BE2C (cell line): ENCODE measurements at regions not wholly inside any gene's neighbourhood (a gene's known extent, or its start where the extent isn't known, plus 50 kb on each side); places are given as distances from the start of the nearest gene placed in this dataset.

ENCODE experiments used
- DNase-seq: peaks from one replicate; pipeline ENCODE4 v3.0.0-alpha.2; 2020
- H3K27me3 ChIP-seq: fragments of 250-450 bp; sonication (Bioruptor Pico); 2 replicates; pipeline ENCODE4 v1.5.1; 2020; ENCODE audit warnings: mild to moderate bottlenecking
- H3K36me3 ChIP-seq: fragments of 250-450 bp; sonication (Bioruptor Pico); 2 replicates; pipeline ENCODE4 v1.5.1; 2020; ENCODE audit warnings: mild to moderate bottlenecking
- H3K4me1 ChIP-seq: fragments of 250-450 bp; sonication (Bioruptor Pico); 2 replicates; pipeline ENCODE4 v1.5.1; 2020
- H3K4me3 ChIP-seq: 2 replicates; pipeline ENCODE4 v1.5.1; 2011; ENCODE audit warnings: low read depth, low read length
- H3K9me3 ChIP-seq: fragments of 250-450 bp; sonication (Bioruptor Pico); 2 replicates; pipeline ENCODE4 v1.5.1; 2020
- TF ChIP-seq, protein P1 (sequence below): IDR thresholded peaks from 2 replicates; pipeline ENCODE4 v1.5.1; 2012; ENCODE audit warnings: mild to moderate bottlenecking, low read depth, low read length

GRCh38 chr2:190137561-190137960, 75.0 kb upstream of the MSTN start:
- Histone ChIP-seq H3K27me3 (no peaks in the 10 kb centered on the region), H3K4me1 (no peaks in the 10 kb centered on the region), H3K4me3 (no peak overlapping the region), H3K36me3 (no peaks in the 10 kb centered on the region), H3K9me3 (no peaks in the 10 kb centered on the region)
- TF ChIP-seq, protein P1, sequence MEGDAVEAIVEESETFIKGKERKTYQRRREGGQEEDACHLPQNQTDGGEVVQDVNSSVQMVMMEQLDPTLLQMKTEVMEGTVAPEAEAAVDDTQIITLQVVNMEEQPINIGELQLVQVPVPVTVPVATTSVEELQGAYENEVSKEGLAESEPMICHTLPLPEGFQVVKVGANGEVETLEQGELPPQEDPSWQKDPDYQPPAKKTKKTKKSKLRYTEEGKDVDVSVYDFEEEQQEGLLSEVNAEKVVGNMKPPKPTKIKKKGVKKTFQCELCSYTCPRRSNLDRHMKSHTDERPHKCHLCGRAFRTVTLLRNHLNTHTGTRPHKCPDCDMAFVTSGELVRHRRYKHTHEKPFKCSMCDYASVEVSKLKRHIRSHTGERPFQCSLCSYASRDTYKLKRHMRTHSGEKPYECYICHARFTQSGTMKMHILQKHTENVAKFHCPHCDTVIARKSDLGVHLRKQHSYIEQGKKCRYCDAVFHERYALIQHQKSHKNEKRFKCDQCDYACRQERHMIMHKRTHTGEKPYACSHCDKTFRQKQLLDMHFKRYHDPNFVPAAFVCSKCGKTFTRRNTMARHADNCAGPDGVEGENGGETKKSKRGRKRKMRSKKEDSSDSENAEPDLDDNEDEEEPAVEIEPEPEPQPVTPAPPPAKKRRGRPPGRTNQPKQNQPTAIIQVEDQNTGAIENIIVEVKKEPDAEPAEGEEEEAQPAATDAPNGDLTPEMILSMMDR, result no peak
- DNase-seq, result no peak

DNA sequence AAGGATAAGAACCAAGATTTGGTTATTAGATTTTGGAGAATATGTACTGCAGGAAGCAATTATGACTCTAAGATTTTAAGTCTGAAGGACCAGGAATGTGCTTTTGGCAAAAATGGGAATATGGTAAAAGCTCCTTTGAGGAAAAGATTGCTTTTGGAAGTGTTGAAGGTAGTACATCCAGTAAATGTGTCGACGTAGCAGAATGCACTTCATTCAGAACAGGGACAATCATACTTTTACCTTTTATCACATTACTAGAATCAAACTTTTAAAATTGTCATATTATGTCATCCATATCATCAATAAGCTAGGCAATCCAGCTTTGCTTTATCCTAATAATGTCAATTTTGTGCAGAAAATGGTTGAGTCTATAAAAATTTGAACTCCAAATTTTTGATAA, 74.3 kb upstream of the MSTN start:
- Histone ChIP-seq H3K9me3 (no peaks in the 10 kb centered on the region), H3K4me3 (no peak overlapping the region), H3K27me3 (no peaks in the 10 kb centered on the region), H3K36me3 (no peaks in the 10 kb centered on the region), H3K4me1 (no peaks in the 10 kb centered on the region)
- DNase-seq, result no peak
- TF ChIP-seq, protein P1, result no peak

GRCh38 chr2:190136259-190136658, 73.7 kb upstream of the MSTN start:
- H3K36me3 ChIP-seq, result no peaks in the 10 kb centered on the region
- no peak for DNase-seq

GRCh38 chr2:190129421-190130199, 67.1 kb upstream of the MSTN start:
- Histone ChIP-seq H3K4me1 (no peaks in the 10 kb centered on the region), H3K27me3 (no peaks in the 10 kb centered on the region; the same call in 1 of the 2 replicates), H3K9me3 (no peaks in the 10 kb centered on the region), H3K36me3 (no peaks in the 10 kb centered on the region), H3K4me3 (no peak overlapping the region)
- TF ChIP-seq, protein P1, result no peak
- no peak for DNase-seq

More at GRCh38 chr2:190136259-190136658, 73.7 kb upstream of the MSTN start:
- TF ChIP-seq, protein P1, result no peak
- Histone ChIP-seq H3K4me1 (no peaks in the 10 kb centered on the region), H3K4me3 (no peak overlapping the region), H3K9me3 (no peaks in the 10 kb centered on the region), H3K27me3 (no peaks in the 10 kb centered on the region)

DNA sequence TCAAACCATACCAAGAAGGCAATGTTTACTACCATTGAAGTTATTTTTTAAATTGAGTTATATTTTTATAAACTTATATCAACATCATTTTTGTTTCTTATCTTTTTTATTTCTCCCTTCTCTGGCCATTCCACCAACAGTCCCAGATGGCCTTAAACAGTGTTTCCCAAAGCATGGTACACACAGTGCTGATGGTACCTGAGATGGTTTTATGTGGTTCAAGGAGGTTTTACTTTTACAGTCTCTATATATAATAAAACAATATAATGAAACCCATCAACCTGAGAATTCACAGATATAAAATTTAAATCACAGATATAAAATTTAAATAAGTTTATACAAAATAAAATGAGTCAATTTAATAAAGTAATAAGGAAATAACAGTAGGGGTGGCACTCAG, 65.1 kb upstream of the MSTN start:
- Histone ChIP-seq H3K27me3 (no peaks in the 10 kb centered on the region; the same call in 1 of the 2 replicates), H3K4me1 (no peaks in the 10 kb centered on the region), H3K36me3 (no peaks in the 10 kb centered on the region), H3K4me3 (no peak overlapping the region), H3K9me3 (no peaks in the 10 kb centered on the region)
- DNase-seq, result no peak
- TF ChIP-seq, protein P1, result no peak

DNA sequence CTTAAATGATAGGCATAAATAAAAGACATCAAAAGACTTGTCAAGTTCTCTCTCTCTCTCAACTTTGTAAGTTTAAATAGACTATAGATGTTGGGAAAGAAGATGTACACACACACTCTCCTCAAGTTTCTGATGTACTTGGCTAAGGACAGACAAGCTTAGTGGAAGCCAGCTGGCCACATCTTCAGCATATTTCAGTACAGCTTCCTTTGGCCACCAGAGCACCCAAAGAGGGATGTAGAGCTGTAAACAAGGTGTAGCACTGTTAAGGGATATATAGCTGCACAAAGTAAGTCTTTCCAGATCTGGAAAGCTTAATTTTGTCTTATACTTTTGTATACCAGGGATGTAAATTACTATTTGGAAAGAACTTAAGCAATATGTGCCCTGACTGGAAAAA, 64.3 kb upstream of the MSTN start:
- Histone ChIP-seq H3K4me3 (no peak overlapping the region), H3K36me3 (no peaks in the 10 kb centered on the region), H3K27me3 (no peaks in the 10 kb centered on the region; the same call in 1 of the 2 replicates), H3K9me3 (no peaks in the 10 kb centered on the region), H3K4me1 (no peaks in the 10 kb centered on the region)
- DNase-seq, result no peak
- TF ChIP-seq, protein P1, result no peak
